Activated CD4-positive, alpha-beta memory T cell treated with anti-CD3 and anti-CD28 coated beads, Interleukin-2, amount 10 ng/mL, durations not matched to agents 7 days and 5 days (primary cell): ENCODE measurements at regions not wholly inside any gene's neighbourhood (a gene's known extent, or its start where the extent isn't known, plus 50 kb on each side); places are given as distances from the start of the nearest gene placed in this dataset.

ENCODE experiments used
- CTCF ChIA-PET: fragments of 350-600 bp; sonication (Branson Sonifier 250); formaldehyde crosslinking; loops from one replicate; lab custom pipeline; 2021; ENCODE audit warnings: antibody characterized with exemption, inconsistent platforms; lab: Charles Lee
- POLR2A ChIA-PET: fragments of 350-600 bp; sonication (Branson Sonifier 250); formaldehyde crosslinking; loops from one replicate; lab custom pipeline; 2021; ENCODE audit warnings: antibody characterized with exemption; lab: Charles Lee
- DNase-seq: peaks from one replicate; pipeline ENCODE4 v3.0.0-alpha.2; 2020
- H3K27ac Mint-ChIP-seq: one replicate; pipeline ENCODE4 v1.8.0; 2021; ENCODE audit warnings: mild to moderate bottlenecking, mixed read lengths
- H3K27me3 Mint-ChIP-seq: one replicate; pipeline ENCODE4 v1.8.0; 2021; ENCODE audit warnings: mixed read lengths
- H3K36me3 Mint-ChIP-seq: one replicate; pipeline ENCODE4 v1.8.0; 2021; ENCODE audit warnings: low read depth, mixed read lengths
- H3K4me1 Mint-ChIP-seq: one replicate; pipeline ENCODE4 v1.8.0; 2021; ENCODE audit warnings: mixed read lengths
- H3K4me3 Mint-ChIP-seq: one replicate; pipeline ENCODE4 v1.8.0; 2021; ENCODE audit warnings: mild to moderate bottlenecking, mixed read lengths
- H3K9me3 Mint-ChIP-seq: one replicate; pipeline ENCODE4 v1.8.0; 2021; ENCODE audit warnings: mixed read lengths

- Mint-ChIP-seq H3K36me3 (peaks cover 4% of the 10 kb centered on the region), H3K27ac (no peak overlapping the region), H3K4me1 (no peaks in the 10 kb centered on the region), H3K9me3 (peaks cover 8% of the 10 kb centered on the region), H3K27me3 (no peaks in the 10 kb centered on the region), H3K4me3 (no peak overlapping the region)
- POLR2A ChIA-PET, result no interaction called here
- no peak for DNase-seq
- CTCF ChIA-PET, result no interaction called here
Measured at GRCh38 chr4:98712607-98713006, 54.2 kb upstream of the TSPAN5 start.

- H3K4me1 Mint-ChIP-seq, result peaks cover 9% of the 10 kb centered on the region
- peaks cover 8% of the 10 kb centered on the region for H3K9me3 Mint-ChIP-seq
- DNase-seq, result no peak
- H3K27me3 Mint-ChIP-seq, result no peaks in the 10 kb centered on the region
- ChIA-PET POLR2A (no interaction called here), CTCF (no interaction called here)
- H3K27ac Mint-ChIP-seq, result no peak overlapping the region
- H3K4me3 Mint-ChIP-seq, result no peak overlapping the region
- H3K36me3 Mint-ChIP-seq, result peaks cover 6% of the 10 kb centered on the region
Measured at GRCh38 chr4:98711526-98711925, 53.1 kb upstream of the TSPAN5 start.

GRCh38 chr4:98710831-98711230 is 52.4 kb upstream of the TSPAN5 start:
- H3K27ac Mint-ChIP-seq, result no peak overlapping the region
- H3K9me3 Mint-ChIP-seq, result peaks cover 10% of the 10 kb centered on the region
- no peak overlapping the region for H3K4me3 Mint-ChIP-seq
- DNase-seq, result no peak
- no peaks in the 10 kb centered on the region for H3K27me3 Mint-ChIP-seq
- CTCF ChIA-PET, result no interaction called here
- peaks cover 9% of the 10 kb centered on the region for H3K36me3 Mint-ChIP-seq
- peaks cover 16% of the 10 kb centered on the region for H3K4me1 Mint-ChIP-seq
- POLR2A ChIA-PET, result no interaction called here
